K562 (cell line): ENCODE measurements at regions not wholly inside any gene's neighbourhood (a gene's known extent, or its start where the extent isn't known, plus 50 kb on each side); places are given as distances from the start of the nearest gene placed in this dataset.

Source experiments
- FOXK2 ChIP-seq, 2 experiments: fragments of 450-650 bp; IDR thresholded peaks in 1 of 2; conservative IDR thresholded peaks in 1 of 2; 2 replicates each; pipeline ENCODE4 v1.6.1; 2016; ENCODE audit warnings: low read depth in 2 of 2, mild to moderate bottlenecking in 1 of 2
- L3MBTL2 ChIP-seq: fragments of 450-650 bp; IDR thresholded peaks from 2 replicates; pipeline ENCODE4 v1.6.1; 2016; ENCODE audit warnings: mild to moderate bottlenecking, moderate library complexity
- MYC ChIP-seq, 2 experiments: fragments of 250-450 bp in 1 of 2; sonication (Bioruptor Pico) in 1 of 2; IDR thresholded peaks; 2 replicates each; pipeline versions ENCODE4 v1.5.1 to v1.6.1; 2012 to 2021; ENCODE audit warnings: low read depth in 2 of 2, borderline replicate concordance in 1 of 2, improper control_type of control experiment in 1 of 2, low read length in 1 of 2, mild to moderate bottlenecking in 1 of 2, moderate library complexity in 1 of 2
- PHF20 ChIP-seq: fragments of 450-650 bp; IDR thresholded peaks from 2 replicates; pipeline ENCODE4 v1.6.1; 2018; ENCODE audit not compliant: partially characterized antibody
- TAF7 ChIP-seq: fragments of 450-650 bp; IDR thresholded peaks from 2 replicates; pipeline ENCODE4 v1.6.1; 2016; ENCODE audit warnings: missing genetic modification characterization, missing compliant biosample characterization
- TOE1 ChIP-seq, 2 experiments: fragments of 450-650 bp in 1 of 2; sonication (generic) in 1 of 2; formaldehyde crosslinking in 1 of 2; IDR thresholded peaks; 2 replicates each; pipeline versions ENCODE4 v1.7.1 to v1.8.0; 2016 to 2022; ENCODE audit warnings: borderline replicate concordance in 2 of 2, mild to moderate bottlenecking in 2 of 2, antibody characterized with exemption in 1 of 2, inconsistent platforms in 1 of 2, low read depth in 1 of 2, missing genetic modification reagents in 1 of 2, moderate library complexity in 1 of 2
- TSC22D4 ChIP-seq: fragments of 450-650 bp; IDR thresholded peaks from 2 replicates; pipeline ENCODE4 v1.6.1; 2016; ENCODE audit warnings: missing genetic modification characterization, missing biosample characterization, control low read depth
- TF ChIP-seq, protein P1 (sequence below), 2 experiments: fragments of 450-650 bp in 1 of 2; sonication (generic) in 1 of 2; formaldehyde crosslinking in 1 of 2; IDR thresholded peaks; 2 replicates each; pipeline versions ENCODE4 v1.7.1 to v1.9.0; 2016 to 2022; ENCODE audit warnings: inconsistent platforms in 1 of 2, mild to moderate bottlenecking in 1 of 2, missing genetic modification reagents in 1 of 2
- TF ChIP-seq, protein P2 (sequence below): fragments of 450-650 bp; formaldehyde crosslinking; IDR thresholded peaks from 2 replicates; pipeline ENCODE4 v1.4.0; 2020; ENCODE audit warnings: mild to moderate bottlenecking, mixed read lengths
- TF ChIP-seq, protein P3 (sequence below): fragments of 200-800 bp; sonication (Bioruptor generic); IDR thresholded peaks from 2 replicates; pipeline ENCODE4 v1.6.1; 2017; ENCODE audit warnings: missing genetic modification characterization, missing compliant biosample characterization
- TF ChIP-seq, protein P4 (sequence below), 2 experiments: fragments of 450-650 bp in 1 of 2; sonication (generic) in 1 of 2; formaldehyde crosslinking in 1 of 2; IDR thresholded peaks in 1 of 2; conservative IDR thresholded peaks in 1 of 2; 2 replicates each; pipeline versions ENCODE4 v1.6.1 to v1.8.1; 2016 to 2023; ENCODE audit warnings: mild to moderate bottlenecking in 2 of 2, moderate library complexity in 2 of 2, inconsistent platforms in 1 of 2, missing genetic modification reagents in 1 of 2

DNA sequence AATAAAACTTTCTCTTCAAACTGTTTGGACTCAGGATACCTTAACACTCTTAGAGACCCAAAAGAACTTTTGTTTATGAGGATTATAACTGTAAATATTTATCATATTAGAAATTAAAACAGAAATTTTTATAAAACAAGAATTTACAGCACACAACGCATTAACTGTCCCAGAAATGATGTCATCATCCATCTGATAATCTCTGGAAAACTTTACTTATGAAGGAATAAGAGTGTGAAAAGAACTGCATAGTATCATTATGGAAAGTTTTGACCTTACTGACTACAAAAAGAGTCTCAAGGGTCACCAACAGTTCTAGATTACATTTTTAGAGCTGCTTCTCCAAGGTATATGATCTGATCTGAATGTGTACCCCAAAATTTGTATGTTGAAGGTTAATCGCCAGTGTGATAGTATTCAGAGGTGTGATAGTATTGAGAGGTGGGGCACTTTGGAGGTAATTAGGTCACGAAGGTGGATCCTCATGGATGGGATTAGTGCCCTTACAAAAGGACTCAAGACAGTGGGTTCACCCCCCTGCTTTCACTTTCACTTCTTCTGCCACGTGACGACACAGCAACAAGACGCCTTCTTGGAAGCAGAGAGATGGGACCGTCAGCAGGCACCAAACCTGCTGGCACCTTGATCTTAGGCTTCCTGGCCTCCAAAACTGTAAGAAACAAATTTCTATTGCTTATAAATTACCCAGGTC lies 95.7 kb upstream of the NR5A2 start (continued):
- TF ChIP-seq, protein P1, sequence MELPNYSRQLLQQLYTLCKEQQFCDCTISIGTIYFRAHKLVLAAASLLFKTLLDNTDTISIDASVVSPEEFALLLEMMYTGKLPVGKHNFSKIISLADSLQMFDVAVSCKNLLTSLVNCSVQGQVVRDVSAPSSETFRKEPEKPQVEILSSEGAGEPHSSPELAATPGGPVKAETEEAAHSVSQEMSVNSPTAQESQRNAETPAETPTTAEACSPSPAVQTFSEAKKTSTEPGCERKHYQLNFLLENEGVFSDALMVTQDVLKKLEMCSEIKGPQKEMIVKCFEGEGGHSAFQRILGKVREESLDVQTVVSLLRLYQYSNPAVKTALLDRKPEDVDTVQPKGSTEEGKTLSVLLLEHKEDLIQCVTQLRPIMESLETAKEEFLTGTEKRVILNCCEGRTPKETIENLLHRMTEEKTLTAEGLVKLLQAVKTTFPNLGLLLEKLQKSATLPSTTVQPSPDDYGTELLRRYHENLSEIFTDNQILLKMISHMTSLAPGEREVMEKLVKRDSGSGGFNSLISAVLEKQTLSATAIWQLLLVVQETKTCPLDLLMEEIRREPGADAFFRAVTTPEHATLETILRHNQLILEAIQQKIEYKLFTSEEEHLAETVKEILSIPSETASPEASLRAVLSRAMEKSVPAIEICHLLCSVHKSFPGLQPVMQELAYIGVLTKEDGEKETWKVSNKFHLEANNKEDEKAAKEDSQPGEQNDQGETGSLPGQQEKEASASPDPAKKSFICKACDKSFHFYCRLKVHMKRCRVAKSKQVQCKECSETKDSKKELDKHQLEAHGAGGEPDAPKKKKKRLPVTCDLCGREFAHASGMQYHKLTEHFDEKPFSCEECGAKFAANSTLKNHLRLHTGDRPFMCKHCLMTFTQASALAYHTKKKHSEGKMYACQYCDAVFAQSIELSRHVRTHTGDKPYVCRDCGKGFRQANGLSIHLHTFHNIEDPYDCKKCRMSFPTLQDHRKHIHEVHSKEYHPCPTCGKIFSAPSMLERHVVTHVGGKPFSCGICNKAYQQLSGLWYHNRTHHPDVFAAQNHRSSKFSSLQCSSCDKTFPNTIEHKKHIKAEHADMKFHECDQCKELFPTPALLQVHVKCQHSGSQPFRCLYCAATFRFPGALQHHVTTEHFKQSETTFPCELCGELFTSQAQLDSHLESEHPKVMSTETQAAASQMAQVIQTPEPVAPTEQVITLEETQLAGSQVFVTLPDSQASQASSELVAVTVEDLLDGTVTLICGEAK (IDR thresholded peaks at IDR 0.05), result peak; percentile 74
- TF ChIP-seq, protein P1 (CRISPR knock-in tag; IDR thresholded peaks at IDR 0.05), result no peak
- TF ChIP-seq, protein P2, sequence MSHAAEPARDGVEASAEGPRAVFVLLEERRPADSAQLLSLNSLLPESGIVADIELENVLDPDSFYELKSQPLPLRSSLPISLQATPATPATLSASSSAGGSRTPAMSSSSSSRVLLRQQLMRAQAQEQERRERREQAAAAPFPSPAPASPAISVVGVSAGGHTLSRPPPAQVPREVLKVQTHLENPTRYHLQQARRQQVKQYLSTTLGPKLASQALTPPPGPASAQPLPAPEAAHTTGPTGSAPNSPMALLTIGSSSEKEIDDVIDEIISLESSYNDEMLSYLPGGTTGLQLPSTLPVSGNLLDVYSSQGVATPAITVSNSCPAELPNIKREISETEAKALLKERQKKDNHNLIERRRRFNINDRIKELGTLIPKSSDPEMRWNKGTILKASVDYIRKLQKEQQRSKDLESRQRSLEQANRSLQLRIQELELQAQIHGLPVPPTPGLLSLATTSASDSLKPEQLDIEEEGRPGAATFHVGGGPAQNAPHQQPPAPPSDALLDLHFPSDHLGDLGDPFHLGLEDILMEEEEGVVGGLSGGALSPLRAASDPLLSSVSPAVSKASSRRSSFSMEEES (CRISPR knock-in tag), result peak; percentile 37; the same call in 1 of the 2 replicates
- TF ChIP-seq TAF7, result peak; percentile 15; the same call in 1 of the 2 replicates
- TF ChIP-seq, protein P3, sequence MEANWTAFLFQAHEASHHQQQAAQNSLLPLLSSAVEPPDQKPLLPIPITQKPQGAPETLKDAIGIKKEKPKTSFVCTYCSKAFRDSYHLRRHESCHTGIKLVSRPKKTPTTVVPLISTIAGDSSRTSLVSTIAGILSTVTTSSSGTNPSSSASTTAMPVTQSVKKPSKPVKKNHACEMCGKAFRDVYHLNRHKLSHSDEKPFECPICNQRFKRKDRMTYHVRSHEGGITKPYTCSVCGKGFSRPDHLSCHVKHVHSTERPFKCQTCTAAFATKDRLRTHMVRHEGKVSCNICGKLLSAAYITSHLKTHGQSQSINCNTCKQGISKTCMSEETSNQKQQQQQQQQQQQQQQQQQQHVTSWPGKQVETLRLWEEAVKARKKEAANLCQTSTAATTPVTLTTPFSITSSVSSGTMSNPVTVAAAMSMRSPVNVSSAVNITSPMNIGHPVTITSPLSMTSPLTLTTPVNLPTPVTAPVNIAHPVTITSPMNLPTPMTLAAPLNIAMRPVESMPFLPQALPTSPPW, result peak; percentile 84
- no peak for TF ChIP-seq TSC22D4 (tag)
- peak; percentile 80 for TF ChIP-seq MYC (IDR thresholded peaks at IDR 0.05; ENCODE audit: low read depth, low read length)
- no peak for TF ChIP-seq MYC (CRISPR knock-in tag; IDR thresholded peaks at IDR 0.05; ENCODE audit: borderline replicate concordance, low read depth)
- peak; percentile 58; the same call in 1 of the 2 replicates for TF ChIP-seq TOE1 (IDR thresholded peaks at IDR 0.05; ENCODE audit: borderline replicate concordance)
- no peak for TF ChIP-seq TOE1 (CRISPR knock-in tag; IDR thresholded peaks at IDR 0.05; ENCODE audit: borderline replicate concordance, low read depth)
- peak; percentile 76 for TF ChIP-seq L3MBTL2
- TF ChIP-seq FOXK2 (conservative IDR thresholded peaks at IDR 0.05 in 1 of 2, IDR thresholded peaks at IDR 0.05 in 1 of 2; ENCODE audit: low read depth in 2 of 2), result peak; percentile 96 to 97
- peak; percentile 82 for TF ChIP-seq PHF20
- TF ChIP-seq, protein P4, sequence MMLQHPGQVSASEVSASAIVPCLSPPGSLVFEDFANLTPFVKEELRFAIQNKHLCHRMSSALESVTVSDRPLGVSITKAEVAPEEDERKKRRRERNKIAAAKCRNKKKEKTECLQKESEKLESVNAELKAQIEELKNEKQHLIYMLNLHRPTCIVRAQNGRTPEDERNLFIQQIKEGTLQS (IDR thresholded peaks at IDR 0.05), result peak; percentile 88
- TF ChIP-seq, protein P4 (CRISPR knock-in tag; conservative IDR thresholded peaks at IDR 0.05), result no peak
